ENCODE measurements at regions not wholly inside any gene's neighbourhood (a gene's known extent, or its start where the extent isn't known, plus 50 kb on each side); places are given as distances from the start of the nearest gene placed in this dataset.

GRCh38 chr18:7429831-7430230, 137.3 kb upstream of the PTPRM start:
- Mint-ChIP-seq H3K27me3 (ENCODE audit: low read depth) (no peaks in the 10 kb centered on the region), H3K27ac (no peak overlapping the region; a peak in 1 of 7 replicates), H3K9me3 (peaks cover 0 to 5% of the 10 kb centered on the region in 2 experiments; a peak in 1 of 5 replicates), H3K4me1 (no peaks in the 10 kb centered on the region), H3K36me3 (ENCODE audit: insufficient read depth in 1 of 3, low read depth in 3 of 3) (no peaks in the 10 kb centered on the region; a peak in 1 of 7 replicates), H3K4me3 (no peak overlapping the region)
- Histone ChIP-seq H3K56ac (ENCODE audit: insufficient read length, low read depth, low read length) (no peak overlapping the region), H3K27me3 (ENCODE audit: insufficient read depth, low read length) (no peaks in the 10 kb centered on the region), H3K23ac (ENCODE audit: insufficient read length, low read depth, low read length) (no peak overlapping the region), H2BK20ac (ENCODE audit: low read depth, low read length, poor library complexity, severe bottlenecking) (no peak overlapping the region), H3K4ac (ENCODE audit: low read depth, low read length) (no peak overlapping the region), H2BK120ac (ENCODE audit: low read depth, low read length, poor library complexity, severe bottlenecking) (no peak overlapping the region), H3K4me2 (ENCODE audit: insufficient read depth, insufficient read length, low read length) (no peak overlapping the region), H2AK5ac (ENCODE audit: insufficient read length, low read length) (no peak overlapping the region), H4K20me1 (ENCODE audit: control insufficient read depth, insufficient read depth, insufficient read length) (no peaks in the 10 kb centered on the region), H3K9me3 (ENCODE audit: control insufficient read depth, low read depth, low read length) (no peaks in the 10 kb centered on the region), H3K27ac (ENCODE audit: insufficient read length, low read depth, low read length) (no peak overlapping the region), H2AFZ (ENCODE audit: low read length) (no peak overlapping the region), H3K4me1 (ENCODE audit: insufficient read depth, low read length) (no peaks in the 10 kb centered on the region), H2BK12ac (ENCODE audit: insufficient read length, low read depth, low read length) (no peak overlapping the region), H3K9ac (ENCODE audit: extremely low read depth, insufficient read length, low read length) (no peak overlapping the region), H4K5ac (ENCODE audit: insufficient read length, low read depth, low read length) (no peak overlapping the region), H3T11ph (ENCODE audit: low read length) (no peak overlapping the region), H2BK5ac (ENCODE audit: insufficient read length, low read length) (no peak overlapping the region), H3K79me2 (ENCODE audit: insufficient read depth, low read length) (no peaks in the 10 kb centered on the region), H4K8ac (replicated peaks; ENCODE audit: insufficient read length, low read depth, low read length) (no peak overlapping the region), H3K18ac (ENCODE audit: insufficient read length, low read depth, low read length) (no peak overlapping the region), H4K91ac (ENCODE audit: insufficient read length, low read depth, low read length) (no peak overlapping the region), H3K23me2 (ENCODE audit: insufficient read length, low read depth, low read length, poor library complexity, severe bottlenecking) (no peaks in the 10 kb centered on the region), H3K79me1 (ENCODE audit: insufficient read depth, low read depth, low read length, poor library complexity, severe bottlenecking) (no peaks in the 10 kb centered on the region), H2BK15ac (ENCODE audit: low read depth, low read length) (no peak overlapping the region), H3K14ac (ENCODE audit: insufficient read depth, low read length) (no peak overlapping the region)
- TF ChIP-seq CTCF (conservative IDR thresholded peaks at IDR 0.05): no peak
- no peak for DNase-seq
- no CpG with 5 or more reads among the region's 3 CpGs for WGBS (ENCODE audit: extremely low coverage, insufficient read length, low lambda C conversion rate)

Measured in H9 (cell line).